HG03064 (cell line): ENCODE measurements at regions not wholly inside any gene's neighbourhood (a gene's known extent, or its start where the extent isn't known, plus 50 kb on each side); places are given as distances from the start of the nearest gene placed in this dataset.
"Not testable (repeated sequence)": the region's sequence is repeated elsewhere in the genome, so short reads cannot be mapped to it uniquely, and the experiment has no call there.

Source experiments
- ATAC-seq: cut with Tn5 transposase; IDR thresholded peaks from one replicate; pipeline ENCODE4 v1.9.1; 2021; ENCODE audit warnings: low read depth; ENCODE audit not compliant: unreplicated experiment

GRCh38 chr7:156344595-156344994 is 296.0 kb upstream of the RNF32 start:
- ATAC-seq = no peak

DNA sequence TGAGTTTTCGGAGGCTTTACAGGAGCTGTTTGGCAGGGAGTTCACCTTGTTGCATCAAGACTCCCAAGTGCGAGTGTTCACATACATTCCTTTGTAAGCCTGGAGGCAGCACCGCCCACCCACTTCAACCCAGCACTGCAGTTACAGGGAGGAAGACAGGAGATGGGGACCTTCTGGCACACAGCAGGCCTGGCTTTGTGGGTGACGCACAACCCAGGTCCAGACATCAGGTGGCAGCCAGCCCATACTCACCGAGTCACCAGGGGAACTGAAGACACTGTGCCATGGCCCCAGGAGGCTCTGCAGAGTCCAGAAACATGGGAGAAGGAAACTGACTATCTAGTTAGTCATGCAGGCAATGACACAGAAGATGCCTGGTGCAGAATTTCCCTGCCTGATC is 305.9 kb upstream of the RNF32 start:
- ATAC-seq = no peak

DNA sequence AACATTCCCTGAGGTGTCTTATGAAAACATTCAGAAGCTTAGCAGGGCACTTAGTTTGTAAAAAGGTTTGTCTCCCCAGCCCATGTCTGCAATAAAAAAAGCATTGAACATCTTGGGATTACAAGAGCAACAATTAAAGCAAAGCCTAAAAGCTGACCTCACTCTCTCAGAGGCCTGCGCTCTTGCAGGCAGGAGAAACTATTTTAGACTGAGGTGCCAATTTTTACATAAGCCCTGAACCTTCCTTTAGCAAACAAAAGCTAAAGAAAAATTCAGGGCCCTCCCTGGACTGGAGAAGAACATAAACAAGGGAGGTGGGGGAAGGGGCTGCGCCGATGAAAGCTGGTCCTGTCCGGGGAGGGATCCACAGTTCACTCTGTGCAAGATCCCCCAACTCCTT is 312.7 kb upstream of the RNF32 start:
- ATAC-seq = no peak

DNA sequence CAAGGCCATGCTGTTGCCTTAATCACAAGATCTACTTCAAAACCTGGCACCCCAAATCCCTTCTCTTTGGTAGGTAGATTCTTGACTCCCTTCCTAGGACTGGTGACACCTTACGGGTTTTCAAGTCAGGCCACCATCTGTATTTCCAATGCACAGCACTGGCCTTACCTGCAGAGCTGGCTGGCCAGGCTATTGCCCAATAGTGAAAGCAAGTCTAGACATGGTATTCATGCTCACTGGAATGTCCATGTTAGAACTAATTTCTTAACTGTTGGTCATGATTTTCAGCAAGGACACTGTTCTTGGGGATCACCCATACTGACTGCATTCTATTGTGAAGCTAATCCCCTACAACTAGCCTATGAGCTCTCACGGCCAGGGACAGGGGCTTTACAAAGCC is 313.1 kb upstream of the RNF32 start:
- ATAC-seq = no peak

DNA sequence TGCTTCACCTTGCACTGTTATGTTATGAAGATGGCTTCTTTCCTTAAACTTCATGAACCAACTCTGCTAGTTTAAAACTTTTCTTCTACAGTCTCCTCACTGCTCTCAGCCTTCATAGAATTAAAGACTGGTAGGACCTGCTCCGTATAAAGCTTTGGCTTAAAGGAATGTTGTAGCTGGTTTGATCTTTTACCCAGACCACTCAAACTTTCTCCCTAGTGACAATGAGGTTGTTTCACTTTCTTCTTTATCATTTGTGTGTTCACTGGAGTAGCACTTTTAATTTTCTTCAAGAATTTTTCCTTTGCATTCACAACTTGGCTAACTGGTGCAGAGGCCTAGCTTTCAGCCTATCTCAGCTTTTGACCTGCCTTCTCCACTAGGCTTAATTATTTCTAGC is 316.4 kb upstream of the RNF32 start:
- no peak for ATAC-seq

- not testable (repeated sequence) for ATAC-seq
These were observed 319.1 kb upstream of the RNF32 start for GRCh38 chr7:156321430-156321829.

GRCh38 chr7:156318926-156319325 is 321.6 kb upstream of the RNF32 start:
- ATAC-seq = no peak

DNA sequence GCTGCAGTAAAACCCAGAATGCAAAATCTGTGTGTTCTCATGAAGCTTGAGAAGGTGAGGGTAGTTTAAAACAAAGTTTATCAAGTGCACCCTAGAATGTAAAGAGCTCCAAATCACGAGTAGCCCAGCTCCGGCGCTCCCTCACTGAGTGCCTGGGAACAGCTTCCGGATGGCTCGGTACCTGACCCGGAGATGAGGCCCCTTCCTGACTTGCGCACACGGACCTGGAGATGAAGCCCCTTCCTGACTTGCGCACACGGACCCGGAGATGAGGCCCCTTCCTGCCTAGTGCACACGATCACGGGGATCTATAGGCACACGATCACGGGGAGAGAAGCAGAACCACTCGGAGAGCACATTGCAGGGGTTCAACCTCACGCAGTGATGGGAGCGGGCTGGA is 322.1 kb upstream of the RNF32 start:
- ATAC-seq = no peak

DNA sequence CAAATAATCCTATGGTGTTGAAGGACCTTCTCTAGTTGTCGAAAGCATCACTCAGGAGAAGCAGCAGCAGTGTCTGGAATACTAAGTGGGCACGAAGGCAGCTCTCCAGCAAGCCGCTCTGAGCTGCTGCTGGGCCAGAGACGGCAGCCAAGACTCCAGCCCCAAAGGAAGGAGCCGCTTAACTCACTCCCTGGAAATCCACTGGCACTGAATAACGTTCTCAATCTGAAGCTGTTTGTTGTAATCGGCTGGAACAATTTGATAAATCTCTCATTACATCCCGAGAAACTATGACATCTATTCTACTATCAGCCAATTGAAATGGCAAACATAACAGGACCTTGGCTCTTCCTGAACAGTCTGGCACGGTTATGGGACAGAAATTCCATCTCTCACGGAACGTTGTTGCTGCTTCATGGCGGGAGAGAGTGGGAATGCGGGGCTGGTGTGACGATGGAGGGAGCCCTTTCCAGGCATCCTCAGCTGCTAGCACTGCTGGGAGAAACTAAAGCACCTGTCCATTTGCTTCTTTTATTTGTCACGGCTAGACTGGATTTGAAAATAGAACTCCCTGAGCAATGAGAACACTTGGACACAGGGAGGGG is 331.5 kb upstream of the RNF32 start:
- no peak for ATAC-seq

GRCh38 chr7:156307193-156307592 is 333.4 kb upstream of the RNF32 start:
- no peak for ATAC-seq

DNA sequence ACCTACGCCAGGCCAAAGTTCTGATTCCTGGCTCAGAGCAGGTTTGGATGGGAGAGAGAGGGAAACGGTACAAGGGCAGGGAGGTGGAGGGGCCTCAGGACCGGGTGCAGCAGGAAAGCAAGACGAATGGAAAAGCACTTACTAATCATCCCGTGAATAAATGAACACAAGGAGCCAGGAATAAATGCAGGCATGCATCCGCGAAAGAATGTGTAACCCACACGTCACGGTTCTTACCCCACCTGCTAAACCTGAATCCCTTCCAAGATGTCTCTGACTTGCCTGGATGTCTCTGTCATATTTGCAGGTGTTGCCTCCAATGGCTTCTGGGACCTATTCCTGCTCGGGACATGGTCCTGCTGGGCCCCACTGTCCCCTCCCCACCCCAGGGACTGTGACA is 335.2 kb upstream of the RNF32 start:
- no peak for ATAC-seq

DNA sequence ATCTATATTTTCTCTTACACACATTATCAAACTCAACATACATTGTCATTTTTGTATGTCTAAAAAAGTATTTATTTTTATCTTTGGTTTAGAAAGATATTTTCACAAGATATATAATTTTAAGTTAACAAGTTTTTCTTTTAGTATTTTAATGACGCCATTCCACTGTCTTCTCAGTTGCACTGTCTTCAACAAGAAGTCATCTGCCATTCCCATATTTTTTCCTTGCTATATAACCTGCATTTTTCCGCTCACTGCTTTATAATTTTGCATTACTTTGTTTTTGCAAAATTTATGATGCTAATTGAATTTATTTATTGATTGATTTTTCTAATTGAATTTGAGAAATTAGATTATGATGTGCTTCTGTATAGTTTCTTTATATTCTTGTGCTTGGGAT is 357.8 kb upstream of the RNF32 start:
- no peak for ATAC-seq

DNA sequence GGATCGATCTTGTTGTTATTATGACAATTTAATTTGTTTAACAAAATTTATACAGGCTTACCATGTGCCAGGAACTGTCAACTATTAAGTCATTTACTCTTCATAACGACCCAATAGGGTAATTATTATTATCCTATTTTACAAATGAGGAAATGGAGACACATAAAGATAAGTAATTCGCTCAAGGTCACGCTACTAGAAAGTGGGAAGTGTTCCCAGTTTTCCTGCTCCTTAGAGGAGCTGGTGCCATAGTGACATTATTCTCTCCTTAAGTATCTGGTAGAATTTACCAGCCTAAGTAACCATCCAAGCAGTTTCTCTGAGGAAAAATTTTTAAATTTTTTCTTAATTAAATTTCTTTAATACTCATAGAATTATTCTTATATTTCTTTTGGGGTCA is 360.9 kb upstream of the RNF32 start:
- ATAC-seq = no peak

- no peak for ATAC-seq
These were observed 365.3 kb upstream of the RNF32 start for GRCh38 chr7:156275292-156275691.

GRCh38 chr7:156274557-156274956 is 366.0 kb upstream of the RNF32 start:
- ATAC-seq = no peak

DNA sequence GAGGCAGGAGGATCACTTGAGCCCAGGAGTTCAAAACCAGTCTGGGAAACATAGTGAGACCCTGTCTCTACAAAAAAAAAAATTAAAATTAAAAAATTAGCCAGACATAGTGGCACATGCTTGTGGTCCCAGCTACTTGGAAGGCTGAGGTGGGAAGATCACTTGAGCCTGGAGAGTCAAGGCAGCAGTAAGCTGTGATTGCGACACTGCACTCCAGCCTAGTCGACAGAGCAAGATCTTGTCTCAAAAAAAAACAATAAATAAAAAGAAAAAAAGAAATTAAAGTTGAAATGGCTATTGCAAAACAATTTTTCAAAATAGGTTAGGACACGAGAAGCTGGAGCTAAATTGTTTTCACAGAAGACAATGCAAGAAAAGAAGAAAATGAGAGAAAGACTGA is 379.0 kb upstream of the RNF32 start:
- ATAC-seq = no peak

GRCh38 chr7:156257904-156258303 is 382.7 kb upstream of the RNF32 start:
- ATAC-seq = no peak

- no peak for ATAC-seq
These were observed 384.9 kb upstream of the RNF32 start for GRCh38 chr7:156255635-156256034.

GRCh38 chr7:156251861-156252260 is 388.7 kb upstream of the RNF32 start:
- no peak for ATAC-seq

GRCh38 chr7:156240532-156240931 is 400.0 kb upstream of the RNF32 start:
- ATAC-seq = no peak

DNA sequence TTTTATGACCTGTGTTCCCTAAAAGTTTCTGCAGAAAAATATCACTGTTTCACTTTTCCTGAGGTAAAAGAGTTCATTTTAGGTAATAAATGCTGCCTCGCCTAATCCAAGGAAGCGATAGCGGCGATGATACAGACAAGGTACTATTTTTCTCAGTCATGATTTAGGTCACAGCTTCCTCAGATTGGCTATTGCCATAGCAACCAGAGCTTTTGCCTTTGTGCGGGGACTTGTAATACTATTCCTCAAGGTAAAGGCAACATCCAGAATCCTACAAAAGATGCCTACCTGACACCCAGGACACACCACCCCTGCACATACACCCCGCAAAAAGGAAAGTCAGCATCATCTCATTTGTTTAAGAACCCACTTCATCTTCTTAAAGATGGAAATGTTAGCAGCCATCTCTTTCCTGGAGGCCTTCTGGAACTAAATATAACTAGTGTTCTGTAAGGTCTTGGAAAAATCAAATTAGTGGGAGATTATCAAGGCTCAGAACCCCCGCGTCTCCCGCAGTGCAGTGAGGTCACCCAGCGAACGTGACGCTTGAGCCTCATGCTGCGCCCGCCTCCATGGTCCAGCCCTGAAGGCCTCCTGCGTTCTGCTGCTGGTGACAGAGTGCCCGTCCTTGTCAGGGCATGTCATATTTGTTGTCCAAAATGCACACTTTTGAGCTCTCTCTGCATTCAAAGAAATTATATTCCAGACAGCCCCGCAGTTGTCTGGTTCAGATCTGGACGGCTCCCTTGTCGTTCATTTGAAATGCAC is 402.0 kb upstream of the RNF32 start:
- ATAC-seq = no peak

GRCh38 chr7:156237614-156238013 is 403.0 kb upstream of the RNF32 start:
- ATAC-seq = no peak
